ENCODE measurements at regions not wholly inside any gene's neighbourhood (a gene's known extent, or its start where the extent isn't known, plus 50 kb on each side); places are given as distances from the start of the nearest gene placed in this dataset.

- TF ChIP-seq, protein P1, sequence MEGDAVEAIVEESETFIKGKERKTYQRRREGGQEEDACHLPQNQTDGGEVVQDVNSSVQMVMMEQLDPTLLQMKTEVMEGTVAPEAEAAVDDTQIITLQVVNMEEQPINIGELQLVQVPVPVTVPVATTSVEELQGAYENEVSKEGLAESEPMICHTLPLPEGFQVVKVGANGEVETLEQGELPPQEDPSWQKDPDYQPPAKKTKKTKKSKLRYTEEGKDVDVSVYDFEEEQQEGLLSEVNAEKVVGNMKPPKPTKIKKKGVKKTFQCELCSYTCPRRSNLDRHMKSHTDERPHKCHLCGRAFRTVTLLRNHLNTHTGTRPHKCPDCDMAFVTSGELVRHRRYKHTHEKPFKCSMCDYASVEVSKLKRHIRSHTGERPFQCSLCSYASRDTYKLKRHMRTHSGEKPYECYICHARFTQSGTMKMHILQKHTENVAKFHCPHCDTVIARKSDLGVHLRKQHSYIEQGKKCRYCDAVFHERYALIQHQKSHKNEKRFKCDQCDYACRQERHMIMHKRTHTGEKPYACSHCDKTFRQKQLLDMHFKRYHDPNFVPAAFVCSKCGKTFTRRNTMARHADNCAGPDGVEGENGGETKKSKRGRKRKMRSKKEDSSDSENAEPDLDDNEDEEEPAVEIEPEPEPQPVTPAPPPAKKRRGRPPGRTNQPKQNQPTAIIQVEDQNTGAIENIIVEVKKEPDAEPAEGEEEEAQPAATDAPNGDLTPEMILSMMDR (IDR thresholded peaks at IDR 0.05; ENCODE audit: insufficient read depth, low read depth, low read length) = no peak
- no peak for TF ChIP-seq EZH2 (IDR thresholded peaks at IDR 0.05; ENCODE audit: insufficient read depth, low read length)
Measured at GRCh38 chr11:122220321-122220720, 104.3 kb upstream of the BLID start.

Data from astrocyte (in vitro differentiated cells and primary cell).